ENCODE measurements at regions not wholly inside any gene's neighbourhood (a gene's known extent, or its start where the extent isn't known, plus 50 kb on each side); places are given as distances from the start of the nearest gene placed in this dataset.

GRCh38 chr2:19224486-19224885, 133.9 kb downstream of the OSR1 start:
- Histone ChIP-seq H3K27me3 (ENCODE audit: control insufficient read depth in 2 of 2, insufficient read depth in 2 of 2, low read length in 2 of 2) (no peaks in the 10 kb centered on the region), H3K79me2 (ENCODE audit: control insufficient read depth, insufficient read depth, low read length) (no peaks in the 10 kb centered on the region), H3K4me3 (no peak overlapping the region), H3K9me1 (ENCODE audit: control insufficient read depth, insufficient read depth, low read length) (no peaks in the 10 kb centered on the region), H3K36me3 (ENCODE audit: control insufficient read depth, insufficient read depth, low read length) (no peaks in the 10 kb centered on the region), H3K4me1 (replicated peaks in 1 of 2; ENCODE audit: control insufficient read depth in 2 of 2, insufficient read depth in 2 of 2, low read length in 2 of 2) (no peaks in the 10 kb centered on the region), H3K9ac (ENCODE audit: insufficient read depth in 1 of 2, low read depth in 2 of 2, low read length in 2 of 2) (no peak overlapping the region), H3K4me2 (ENCODE audit: insufficient read depth, low read length) (no peak overlapping the region), H3K9me3 (replicated peaks; ENCODE audit: control insufficient read depth, insufficient read depth, low read depth, low read length) (no peaks in the 10 kb centered on the region), H2AFZ (ENCODE audit: low read depth, low read length) (no peak overlapping the region), H4K20me1 (replicated peaks; ENCODE audit: control insufficient read depth, insufficient read depth, low read length) (no peaks in the 10 kb centered on the region), H3K27ac (ENCODE audit: extremely low read depth, low read depth, low read length) (no peak overlapping the region)
- TF ChIP-seq ZNF263 (CRISPR knock-in tag; IDR thresholded peaks at IDR 0.05; ENCODE audit: borderline replicate concordance), result no peak
- TF ChIP-seq, protein P1, sequence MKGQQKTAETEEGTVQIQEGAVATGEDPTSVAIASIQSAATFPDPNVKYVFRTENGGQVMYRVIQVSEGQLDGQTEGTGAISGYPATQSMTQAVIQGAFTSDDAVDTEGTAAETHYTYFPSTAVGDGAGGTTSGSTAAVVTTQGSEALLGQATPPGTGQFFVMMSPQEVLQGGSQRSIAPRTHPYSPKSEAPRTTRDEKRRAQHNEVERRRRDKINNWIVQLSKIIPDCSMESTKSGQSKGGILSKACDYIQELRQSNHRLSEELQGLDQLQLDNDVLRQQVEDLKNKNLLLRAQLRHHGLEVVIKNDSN (CRISPR knock-in tag; IDR thresholded peaks at IDR 0.05), result no peak
- no peak for ATAC-seq
- whole genome bisulfite sequencing (ENCODE audit: insufficient coverage, low coverage, missing lambda C conversion rate), result 6% methylated on average over 1 of the region's 1 CpG
- intact Hi-C loops (cut with micrococcal nuclease), result no loop called here
- BruUV-seq (replicated peaks), result no TSS peak
- FAIRE-seq, result no peak
- ChIA-PET CTCF (ENCODE audit: low intra/inter-chr PET ratio) (no interaction called here), POLR2A (no interaction called here)
- in situ Hi-C loops (cut with MboI), result no loop called here
- DNase-seq (ENCODE audit: extremely low read depth in 1 of 4, low spot score in 3 of 4), result no peak

- ATAC-seq, result no peak
- Histone ChIP-seq H2AFZ (ENCODE audit: low read depth, low read length) (no peak overlapping the region), H3K36me3 (ENCODE audit: control insufficient read depth, insufficient read depth, low read length) (no peaks in the 10 kb centered on the region), H3K4me2 (ENCODE audit: insufficient read depth, low read length) (no peak overlapping the region), H3K9ac (ENCODE audit: insufficient read depth in 1 of 2, low read depth in 2 of 2, low read length in 2 of 2) (no peak overlapping the region), H4K20me1 (replicated peaks; ENCODE audit: control insufficient read depth, insufficient read depth, low read length) (no peaks in the 10 kb centered on the region), H3K4me1 (replicated peaks in 1 of 2; ENCODE audit: control insufficient read depth in 2 of 2, insufficient read depth in 2 of 2, low read length in 2 of 2) (no peaks in the 10 kb centered on the region), H3K9me3 (replicated peaks; ENCODE audit: control insufficient read depth, insufficient read depth, low read depth, low read length) (no peaks in the 10 kb centered on the region), H3K79me2 (ENCODE audit: control insufficient read depth, insufficient read depth, low read length) (no peaks in the 10 kb centered on the region), H3K27me3 (ENCODE audit: control insufficient read depth in 2 of 2, insufficient read depth in 2 of 2, low read length in 2 of 2) (no peaks in the 10 kb centered on the region), H3K4me3 (no peak overlapping the region), H3K9me1 (ENCODE audit: control insufficient read depth, insufficient read depth, low read length) (no peaks in the 10 kb centered on the region), H3K27ac (ENCODE audit: extremely low read depth, low read depth, low read length) (no peak overlapping the region)
- in situ Hi-C loops (cut with MboI) (no loop called here), intact Hi-C loops (cut with micrococcal nuclease) (no loop called here)
- CTCF ChIA-PET (ENCODE audit: low intra/inter-chr PET ratio), result no interaction called here
- DNase-seq (ENCODE audit: extremely low read depth in 1 of 4, low spot score in 3 of 4), result no peak
- POLR2A ChIA-PET, result no interaction called here
- TF ChIP-seq NFIX (CRISPR knock-in tag; IDR thresholded peaks at IDR 0.05; ENCODE audit: low read depth) (no peak), SIX5 (IDR thresholded peaks at IDR 0.05; ENCODE audit: borderline replicate concordance in 1 of 2, insufficient read depth in 1 of 2, low read depth in 1 of 2, low read length in 2 of 2) (no peak), ZFPM2 (CRISPR knock-in tag; IDR thresholded peaks at IDR 0.05) (no peak), ZNF830 (CRISPR knock-in tag; IDR thresholded peaks at IDR 0.05) (no peak), MIER1 (IDR thresholded peaks at IDR 0.05; ENCODE audit: low read depth) (no peak), NRF1 (conservative IDR thresholded peaks at IDR 0.05 in 1 of 2, IDR thresholded peaks at IDR 0.05 in 1 of 2) (no peak), TAF7 (tag; IDR thresholded peaks at IDR 0.05) (no peak), ZNF124 (CRISPR knock-in tag; IDR thresholded peaks at IDR 0.05) (no peak), MLX (CRISPR knock-in tag; conservative IDR thresholded peaks at IDR 0.05) (no peak), ZNF408 (CRISPR knock-in tag; IDR thresholded peaks at IDR 0.05; ENCODE audit: low read depth) (no peak)
- TF ChIP-seq, protein P2, sequence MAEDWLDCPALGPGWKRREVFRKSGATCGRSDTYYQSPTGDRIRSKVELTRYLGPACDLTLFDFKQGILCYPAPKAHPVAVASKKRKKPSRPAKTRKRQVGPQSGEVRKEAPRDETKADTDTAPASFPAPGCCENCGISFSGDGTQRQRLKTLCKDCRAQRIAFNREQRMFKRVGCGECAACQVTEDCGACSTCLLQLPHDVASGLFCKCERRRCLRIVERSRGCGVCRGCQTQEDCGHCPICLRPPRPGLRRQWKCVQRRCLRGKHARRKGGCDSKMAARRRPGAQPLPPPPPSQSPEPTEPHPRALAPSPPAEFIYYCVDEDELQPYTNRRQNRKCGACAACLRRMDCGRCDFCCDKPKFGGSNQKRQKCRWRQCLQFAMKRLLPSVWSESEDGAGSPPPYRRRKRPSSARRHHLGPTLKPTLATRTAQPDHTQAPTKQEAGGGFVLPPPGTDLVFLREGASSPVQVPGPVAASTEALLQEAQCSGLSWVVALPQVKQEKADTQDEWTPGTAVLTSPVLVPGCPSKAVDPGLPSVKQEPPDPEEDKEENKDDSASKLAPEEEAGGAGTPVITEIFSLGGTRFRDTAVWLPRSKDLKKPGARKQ (CRISPR knock-in tag; IDR thresholded peaks at IDR 0.05), result no peak
- BruUV-seq (replicated peaks), result no TSS peak
- 1% methylated on average over 5 of the region's 5 CpGs for WGBS (ENCODE audit: insufficient coverage, low coverage, missing lambda C conversion rate)
- no peak for FAIRE-seq
Observed at GRCh38 chr2:19224011-19224410, 134.4 kb downstream of the OSR1 start.
